A673 (cell line): ENCODE measurements at regions not wholly inside any gene's neighbourhood (a gene's known extent, or its start where the extent isn't known, plus 50 kb on each side); places are given as distances from the start of the nearest gene placed in this dataset.

Experiments
- BruUV-seq: library from RNA; stranded (reverse); fragments of 400-500 nt; replicated peaks from 2 replicates; lab custom pipeline; 2021; lab: Mats Ljungman, UMichigan
- CTCF ChIA-PET: fragments of 300-600 bp; sonication (Branson Sonifier 250); formaldehyde crosslinking; loops from one replicate; lab custom pipeline; 2022; ENCODE audit warnings: antibody characterized with exemption; lab: Charles Lee
- POLR2A ChIA-PET: fragments of 300-600 bp; sonication (Branson Sonifier 250); formaldehyde crosslinking; loops from one replicate; lab custom pipeline; 2022; ENCODE audit warnings: antibody characterized with exemption; ENCODE audit not compliant: low non-redundant PET; lab: Charles Lee
- DNase-seq: peaks from one replicate; pipeline ENCODE4 v3.0.0-alpha.2; 2015; ENCODE audit warnings: low spot score
- H3K27ac ChIP-seq: fragments of 200-600 bp; sonication (generic); 2 replicates; pipeline ENCODE4 v1.5.1; 2016; ENCODE audit warnings: mixed run types, low read depth, mild to moderate bottlenecking, mixed read lengths, antibody characterized with exemption, low read length; ENCODE audit not compliant: poor library complexity, severe bottlenecking
- H3K27me3 ChIP-seq: fragments of 200-600 bp; sonication (generic); replicated peaks from 2 replicates; pipeline ENCODE4 v1.6.1; 2017; ENCODE audit warnings: mixed run types, low read depth, mild to moderate bottlenecking, mixed read lengths, antibody characterized with exemption, low read length; ENCODE audit not compliant: insufficient read depth, poor library complexity
- H3K36me3 ChIP-seq: fragments of 200-600 bp; sonication (generic); 2 replicates; pipeline ENCODE4 v1.6.1; 2016; ENCODE audit warnings: mixed run types, mild to moderate bottlenecking, mixed read lengths, antibody characterized with exemption, low read length; ENCODE audit not compliant: insufficient read depth, poor library complexity, severe bottlenecking
- H3K4me1 ChIP-seq: fragments of 200-600 bp; sonication (generic); 2 replicates; pipeline ENCODE4 v1.6.1; 2017; ENCODE audit warnings: mixed run types, mild to moderate bottlenecking, mixed read lengths, antibody characterized with exemption, low read length; ENCODE audit not compliant: insufficient read depth, poor library complexity, severe bottlenecking
- H3K4me3 ChIP-seq: fragments of 200-600 bp; sonication (generic); 2 replicates; pipeline ENCODE4 v1.5.1; 2016; ENCODE audit warnings: low read depth, mixed run types, mild to moderate bottlenecking, mixed read lengths, low read length; ENCODE audit not compliant: poor library complexity, severe bottlenecking
- H3K9me3 ChIP-seq: fragments of 200-600 bp; sonication (generic); 2 replicates; pipeline ENCODE4 v1.6.1; 2016; ENCODE audit warnings: mixed run types, low read depth, mild to moderate bottlenecking, mixed read lengths, antibody characterized with exemption, low read length; ENCODE audit not compliant: poor library complexity, severe bottlenecking
- EZH2 ChIP-seq: fragments of 200-600 bp; sonication (generic); IDR thresholded peaks from 2 replicates; pipeline ENCODE4 v1.6.1; 2017; ENCODE audit warnings: borderline replicate concordance, low read depth, mild to moderate bottlenecking, mixed read lengths, antibody characterized with exemption, low read length; ENCODE audit not compliant: poor library complexity, severe bottlenecking
- intact Hi-C: fragments of 100-400 bp; cut with micrococcal nuclease; formaldehyde crosslinking; loops from one replicate; pipeline ENCODE4 v1.10.0; 2022; ENCODE audit not compliant: unreplicated experiment
- TF ChIP-seq, protein P1 (sequence below): fragments of 300-800, 200-600 bp; sonication (generic); conservative IDR thresholded peaks from 2 replicates; pipeline ENCODE4 v1.5.1; 2017; ENCODE audit warnings: low read depth, mild to moderate bottlenecking, antibody characterized with exemption, low read length, moderate library complexity, mixed read lengths

DNA sequence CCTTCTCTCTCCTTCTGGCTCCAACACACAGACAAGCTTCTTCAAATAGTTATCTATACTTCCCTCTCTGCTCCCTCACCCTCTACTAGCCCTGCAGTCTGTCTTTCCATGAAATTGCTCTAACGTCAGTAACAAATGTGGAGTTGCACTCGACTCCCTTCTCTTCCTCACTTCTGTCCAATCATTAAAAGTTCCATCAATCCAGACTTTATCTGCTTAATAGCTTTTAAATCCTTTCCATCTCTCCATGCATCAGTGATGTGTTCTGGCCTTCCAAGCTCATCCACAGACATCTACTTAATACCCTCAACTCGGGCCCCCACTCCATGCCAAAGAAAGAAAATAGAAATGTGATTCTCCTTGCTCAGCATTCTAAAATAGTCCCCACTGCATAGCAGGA, 422.1 kb upstream of the CDH5 start:
- BruUV-seq: no TSS peak
- no peak for TF ChIP-seq EZH2
- TF ChIP-seq, protein P1, sequence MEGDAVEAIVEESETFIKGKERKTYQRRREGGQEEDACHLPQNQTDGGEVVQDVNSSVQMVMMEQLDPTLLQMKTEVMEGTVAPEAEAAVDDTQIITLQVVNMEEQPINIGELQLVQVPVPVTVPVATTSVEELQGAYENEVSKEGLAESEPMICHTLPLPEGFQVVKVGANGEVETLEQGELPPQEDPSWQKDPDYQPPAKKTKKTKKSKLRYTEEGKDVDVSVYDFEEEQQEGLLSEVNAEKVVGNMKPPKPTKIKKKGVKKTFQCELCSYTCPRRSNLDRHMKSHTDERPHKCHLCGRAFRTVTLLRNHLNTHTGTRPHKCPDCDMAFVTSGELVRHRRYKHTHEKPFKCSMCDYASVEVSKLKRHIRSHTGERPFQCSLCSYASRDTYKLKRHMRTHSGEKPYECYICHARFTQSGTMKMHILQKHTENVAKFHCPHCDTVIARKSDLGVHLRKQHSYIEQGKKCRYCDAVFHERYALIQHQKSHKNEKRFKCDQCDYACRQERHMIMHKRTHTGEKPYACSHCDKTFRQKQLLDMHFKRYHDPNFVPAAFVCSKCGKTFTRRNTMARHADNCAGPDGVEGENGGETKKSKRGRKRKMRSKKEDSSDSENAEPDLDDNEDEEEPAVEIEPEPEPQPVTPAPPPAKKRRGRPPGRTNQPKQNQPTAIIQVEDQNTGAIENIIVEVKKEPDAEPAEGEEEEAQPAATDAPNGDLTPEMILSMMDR: no peak
- H3K9me3 ChIP-seq: no peaks in the 10 kb centered on the region
- H3K4me3 ChIP-seq: no peak overlapping the region
- CTCF ChIA-PET: no interaction called here
- H3K4me1 ChIP-seq: no peaks in the 10 kb centered on the region
- intact Hi-C loops: loop anchor here (5.0 kb wide), 1 partner anchor 402 kb away; no protein-coding TSS in a partner anchor
- H3K27me3 ChIP-seq: no peaks in the 10 kb centered on the region
- no peak overlapping the region for H3K27ac ChIP-seq
- DNase-seq: no peak
- POLR2A ChIA-PET: no interaction called here
- no peaks in the 10 kb centered on the region for H3K36me3 ChIP-seq

DNA sequence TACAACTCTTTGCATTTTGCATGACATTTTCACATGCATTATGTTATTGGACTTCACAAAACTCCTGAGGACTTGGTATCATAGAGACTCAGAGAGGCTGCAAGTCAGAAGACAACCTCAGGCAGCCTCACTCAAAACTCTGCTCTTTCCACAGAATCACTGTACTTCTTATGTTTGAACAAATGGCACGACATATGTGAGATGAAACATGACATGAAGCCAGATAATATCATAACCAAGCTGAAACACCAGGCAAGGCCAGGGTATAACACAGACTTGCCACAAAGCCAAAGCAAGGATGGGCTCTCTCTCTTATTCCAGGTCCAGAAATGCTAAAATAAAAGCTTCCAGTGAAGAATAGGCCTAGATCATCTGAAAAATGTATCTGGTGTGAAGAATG, 425.8 kb upstream of the CDH5 start:
- ChIA-PET CTCF (no interaction called here), POLR2A (no interaction called here)
- no peaks in the 10 kb centered on the region for H3K27me3 ChIP-seq
- TF ChIP-seq EZH2: no peak
- TF ChIP-seq, protein P1: no peak
- no peak overlapping the region for H3K4me3 ChIP-seq
- H3K4me1 ChIP-seq: no peaks in the 10 kb centered on the region
- BruUV-seq: no TSS peak
- H3K9me3 ChIP-seq: no peaks in the 10 kb centered on the region
- H3K27ac ChIP-seq: no peak overlapping the region
- DNase-seq: no peak
- intact Hi-C loops: loop anchor here (5.0 kb wide), 1 partner anchor 398 kb away; no protein-coding TSS in a partner anchor
- H3K36me3 ChIP-seq: no peaks in the 10 kb centered on the region

DNA sequence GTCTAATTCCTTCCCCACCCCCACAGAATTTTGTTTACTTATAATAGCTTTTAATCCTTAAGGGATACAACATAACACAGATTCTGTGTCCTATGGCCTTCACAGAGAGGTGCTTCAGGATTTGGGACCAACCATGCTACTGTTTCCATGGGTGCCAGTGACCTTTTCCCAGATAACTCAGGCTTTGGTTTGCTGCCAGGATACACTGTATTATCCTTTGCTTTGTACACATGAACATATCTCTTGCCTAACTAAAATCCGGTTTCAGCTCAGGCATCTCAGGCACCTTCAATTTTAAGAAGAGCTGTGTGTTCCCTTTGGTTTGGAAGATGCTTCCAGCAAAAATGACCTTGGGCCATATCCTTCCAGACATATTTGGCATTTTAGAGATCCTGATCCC, 428.4 kb upstream of the CDH5 start:
- ChIA-PET CTCF (no interaction called here), POLR2A (no interaction called here)
- no TSS peak for BruUV-seq
- intact Hi-C loops: no loop called here
- Histone ChIP-seq H3K4me3 (no peak overlapping the region), H3K27ac (no peak overlapping the region), H3K36me3 (no peaks in the 10 kb centered on the region), H3K4me1 (no peaks in the 10 kb centered on the region), H3K27me3 (no peaks in the 10 kb centered on the region), H3K9me3 (no peaks in the 10 kb centered on the region)
- no peak for DNase-seq
- TF ChIP-seq, protein P1: no peak
- no peak for TF ChIP-seq EZH2
